Fibroblast of the aortic adventitia (primary cell): ENCODE measurements at regions not wholly inside any gene's neighbourhood (a gene's known extent, or its start where the extent isn't known, plus 50 kb on each side); places are given as distances from the start of the nearest gene placed in this dataset.

Experiments
- DNase-seq: peaks from one replicate; pipeline ENCODE4 v3.0.0-alpha.2; 2010; ENCODE audit warnings: low read depth
- H3K4me3 ChIP-seq: 2 replicates; pipeline ENCODE4 v1.5.1; 2011; ENCODE audit warnings: low read depth, mild to moderate bottlenecking, control low read depth, low read length, moderate library complexity
- TF ChIP-seq, protein P1 (sequence below): IDR thresholded peaks from 2 replicates; pipeline ENCODE4 v1.5.1; 2011; ENCODE audit warnings: mild to moderate bottlenecking, low read length, control low read depth, inconsistent platforms; ENCODE audit not compliant: insufficient read depth

DNA sequence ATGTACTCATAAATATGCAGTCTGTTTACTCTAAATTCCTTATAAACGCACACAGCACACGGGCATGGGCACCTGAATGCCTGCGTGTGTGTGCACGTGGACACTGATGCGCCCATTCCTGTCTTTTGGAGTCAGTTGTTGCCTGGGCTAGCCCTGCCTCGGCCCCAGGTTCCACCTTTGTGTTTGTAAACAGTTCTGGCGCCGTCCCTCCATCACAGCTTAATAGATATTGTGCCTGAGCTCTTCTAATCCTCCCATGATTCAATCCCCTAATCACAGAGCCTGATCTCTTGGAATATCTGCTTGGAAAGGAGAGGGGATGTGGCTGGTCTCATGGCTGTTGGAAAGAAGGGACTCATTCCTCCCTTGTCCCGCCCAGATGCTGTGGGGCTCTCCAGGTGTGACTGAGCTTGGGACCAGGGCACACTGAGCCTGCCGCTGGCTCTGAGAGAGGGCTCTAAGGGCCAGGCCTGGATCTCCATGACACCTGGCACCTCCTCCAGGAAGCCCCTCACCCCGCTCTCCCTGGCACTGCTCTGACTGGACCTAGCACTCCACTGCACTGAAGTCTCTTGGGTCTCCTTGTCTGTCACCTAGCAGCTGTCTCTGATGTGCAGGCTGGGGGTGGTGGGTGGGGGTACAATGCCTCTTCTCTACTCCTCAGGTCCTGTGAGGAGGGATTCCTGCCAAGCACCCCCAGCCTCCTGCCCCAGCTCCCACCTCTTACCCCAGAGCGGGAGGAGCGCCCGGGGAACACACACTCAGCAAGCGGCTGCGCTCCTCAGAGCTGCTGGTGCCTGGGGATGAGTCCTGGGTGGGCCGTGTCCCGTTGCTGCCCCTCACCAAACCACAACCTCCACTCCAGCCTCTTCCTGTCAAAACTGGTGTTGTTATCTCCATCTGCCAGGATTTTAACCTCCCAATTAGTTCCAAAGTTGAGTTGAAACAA is 181.3 kb downstream of the INHBB start:
- no peak overlapping the region for H3K4me3 ChIP-seq
- no peak for DNase-seq
- TF ChIP-seq, protein P1, sequence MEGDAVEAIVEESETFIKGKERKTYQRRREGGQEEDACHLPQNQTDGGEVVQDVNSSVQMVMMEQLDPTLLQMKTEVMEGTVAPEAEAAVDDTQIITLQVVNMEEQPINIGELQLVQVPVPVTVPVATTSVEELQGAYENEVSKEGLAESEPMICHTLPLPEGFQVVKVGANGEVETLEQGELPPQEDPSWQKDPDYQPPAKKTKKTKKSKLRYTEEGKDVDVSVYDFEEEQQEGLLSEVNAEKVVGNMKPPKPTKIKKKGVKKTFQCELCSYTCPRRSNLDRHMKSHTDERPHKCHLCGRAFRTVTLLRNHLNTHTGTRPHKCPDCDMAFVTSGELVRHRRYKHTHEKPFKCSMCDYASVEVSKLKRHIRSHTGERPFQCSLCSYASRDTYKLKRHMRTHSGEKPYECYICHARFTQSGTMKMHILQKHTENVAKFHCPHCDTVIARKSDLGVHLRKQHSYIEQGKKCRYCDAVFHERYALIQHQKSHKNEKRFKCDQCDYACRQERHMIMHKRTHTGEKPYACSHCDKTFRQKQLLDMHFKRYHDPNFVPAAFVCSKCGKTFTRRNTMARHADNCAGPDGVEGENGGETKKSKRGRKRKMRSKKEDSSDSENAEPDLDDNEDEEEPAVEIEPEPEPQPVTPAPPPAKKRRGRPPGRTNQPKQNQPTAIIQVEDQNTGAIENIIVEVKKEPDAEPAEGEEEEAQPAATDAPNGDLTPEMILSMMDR = no peak

DNA sequence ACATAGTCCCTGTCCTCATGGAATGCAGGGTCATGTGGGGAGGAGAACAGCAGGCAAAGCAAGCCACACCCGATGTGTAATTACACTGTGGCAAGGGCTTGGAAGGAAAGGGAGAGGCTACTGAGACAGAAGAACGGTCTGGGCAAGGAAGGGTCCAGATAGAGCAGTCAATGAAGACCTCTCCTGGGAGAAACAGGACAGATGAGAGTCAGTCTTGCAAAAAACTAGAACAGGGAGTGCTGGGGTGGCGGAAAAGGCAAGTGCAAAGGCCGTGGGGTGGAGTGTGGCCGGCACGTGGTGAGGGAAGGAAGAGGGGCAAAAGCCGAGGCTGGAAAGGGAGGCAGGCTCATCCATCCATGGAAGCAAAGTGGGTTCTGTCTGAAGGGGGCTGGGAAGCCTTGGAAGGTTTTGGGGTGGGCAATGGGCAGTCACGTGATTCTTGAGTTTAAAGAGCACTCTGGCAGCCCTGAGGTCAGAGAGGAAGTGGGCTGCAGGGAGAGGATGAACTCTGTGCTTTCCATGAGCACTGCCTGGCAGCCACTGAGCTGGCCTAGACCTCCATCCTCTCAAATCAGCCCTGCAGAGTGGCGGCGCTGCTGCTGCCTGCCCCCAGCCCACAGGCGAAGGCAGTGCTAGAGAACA is 182.2 kb downstream of the INHBB start:
- TF ChIP-seq, protein P1 = no peak
- no peak for DNase-seq
- no peak overlapping the region for H3K4me3 ChIP-seq

DNA sequence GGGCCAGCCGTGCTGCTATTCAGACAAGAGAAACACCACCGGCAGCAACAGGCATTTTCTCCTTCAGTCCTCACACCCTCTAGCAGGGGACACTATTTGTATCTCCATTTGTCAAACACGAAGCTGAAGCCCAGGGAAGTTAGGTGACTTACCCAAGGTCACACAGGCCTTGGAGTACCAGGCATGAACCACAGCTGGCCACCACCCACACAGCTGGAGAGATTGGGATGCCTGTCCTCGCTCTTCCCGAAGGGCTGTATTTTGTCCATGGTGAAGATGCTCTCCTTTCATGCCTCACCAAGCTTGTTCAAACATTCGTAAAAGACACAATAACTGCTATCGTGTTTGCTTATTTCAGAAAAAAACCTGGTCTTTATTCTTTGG is 182.7 kb downstream of the INHBB start:
- DNase-seq = no peak
- H3K4me3 ChIP-seq = no peak overlapping the region
- TF ChIP-seq, protein P1 = no peak

DNA sequence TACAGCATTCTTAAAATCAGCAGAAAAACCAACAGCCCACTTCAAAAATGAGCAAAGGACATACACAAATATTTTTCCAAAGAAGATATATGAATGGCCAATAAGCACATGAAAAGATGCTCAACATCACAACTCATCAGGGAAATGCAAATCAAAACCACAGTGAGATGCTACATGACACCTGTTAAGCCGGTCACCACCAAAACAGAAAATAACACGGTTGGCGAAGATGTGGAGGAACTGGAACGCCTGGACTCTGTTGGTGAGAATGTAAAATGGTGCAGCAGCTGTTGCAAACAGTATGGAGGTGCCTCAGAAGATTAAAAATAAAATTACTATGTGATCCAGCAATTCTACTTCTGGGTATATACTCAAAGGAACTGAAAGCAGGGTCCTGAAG is 184.8 kb downstream of the INHBB start:
- no peak for DNase-seq
- TF ChIP-seq, protein P1 = no peak
- no peak overlapping the region for H3K4me3 ChIP-seq

DNA sequence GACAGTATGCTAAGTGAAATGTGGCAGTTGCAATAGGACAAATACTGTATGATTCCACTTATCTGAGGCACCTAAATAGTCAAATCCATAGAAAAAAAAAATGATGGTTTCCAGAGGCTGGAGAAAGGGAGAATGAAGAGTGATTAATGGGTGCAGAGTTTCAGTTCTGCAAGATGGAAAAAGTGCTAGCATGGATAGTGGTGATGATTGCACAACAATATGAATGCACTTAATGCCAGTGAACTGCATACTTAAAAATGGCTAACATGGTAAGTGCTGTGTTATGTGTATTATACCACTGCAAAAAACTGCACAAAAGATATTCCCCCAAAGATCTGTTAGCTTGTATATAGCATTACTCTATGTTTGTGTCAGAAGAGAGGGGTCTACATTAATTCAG is 185.4 kb downstream of the INHBB start:
- TF ChIP-seq, protein P1 = no peak
- no peak overlapping the region for H3K4me3 ChIP-seq
- peak; percentile 53 for DNase-seq

DNA sequence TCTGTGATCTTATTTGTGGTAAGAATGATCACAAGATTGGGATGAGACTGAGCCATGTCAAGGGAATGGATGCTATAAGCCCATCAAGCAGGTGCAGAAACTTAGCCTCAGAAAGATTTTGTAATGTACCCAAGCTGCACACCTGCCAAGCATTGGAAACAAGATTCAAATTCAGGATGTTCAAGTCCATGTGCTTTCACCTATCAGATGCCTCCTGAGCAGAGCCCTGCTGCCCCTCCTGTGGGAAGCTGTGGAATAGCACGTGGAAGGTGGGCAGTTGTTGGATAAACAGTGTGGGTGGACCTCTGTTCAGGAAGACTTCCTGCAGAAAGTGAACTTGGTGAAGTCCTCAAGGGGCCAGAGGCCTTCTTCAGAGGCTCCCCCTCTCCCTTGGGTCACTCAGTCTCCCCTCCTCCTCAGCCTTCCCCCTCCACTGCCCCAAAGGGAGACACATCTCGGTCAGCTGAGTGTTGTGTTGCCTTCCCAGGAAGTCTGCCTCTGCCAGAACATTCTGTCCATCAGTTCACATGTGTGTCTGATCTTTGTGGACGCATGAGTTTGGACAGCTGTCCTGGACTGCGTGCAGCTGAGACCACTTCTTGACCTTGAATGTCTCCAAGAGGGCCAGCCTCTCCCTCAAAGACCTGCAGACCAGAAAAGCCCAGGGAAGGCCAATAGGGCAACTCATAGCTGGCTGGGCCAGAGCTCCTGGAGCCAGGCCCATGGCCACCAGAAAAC is 186.1 kb downstream of the INHBB start:
- TF ChIP-seq, protein P1 = no peak
- no peak overlapping the region for H3K4me3 ChIP-seq
- DNase-seq = no peak
